Activated T-cell treated with anti-CD3 and anti-CD28 coated beads for 4 hours (primary cell): ENCODE measurements at regions not wholly inside any gene's neighbourhood (a gene's known extent, or its start where the extent isn't known, plus 50 kb on each side); places are given as distances from the start of the nearest gene placed in this dataset.

ENCODE experiments used
- DNase-seq: peaks from one replicate; pipeline ENCODE4 v3.0.0-alpha.2; 2020

- DNase-seq: no peak
Observed at GRCh38 chr2:136234261-136234660, 116.3 kb upstream of the CXCR4 start.

- DNase-seq: no peak
Observed at GRCh38 chr2:136233298-136233697, 115.3 kb upstream of the CXCR4 start.

GRCh38 chr2:136232456-136233172 lies 114.7 kb upstream of the CXCR4 start:
- no peak for DNase-seq

GRCh38 chr2:136230464-136230863 lies 112.5 kb upstream of the CXCR4 start:
- no peak for DNase-seq

- DNase-seq: no peak
Observed at GRCh38 chr2:136226903-136227302, 109.0 kb upstream of the CXCR4 start.

- no peak for DNase-seq
Observed at GRCh38 chr2:136225950-136226835, 108.2 kb upstream of the CXCR4 start.

GRCh38 chr2:136223274-136223673 lies 105.3 kb upstream of the CXCR4 start:
- no peak for DNase-seq

GRCh38 chr2:136222862-136223261 lies 104.9 kb upstream of the CXCR4 start:
- DNase-seq: no peak

- no peak for DNase-seq
Observed at GRCh38 chr2:136221026-136221425, 103.1 kb upstream of the CXCR4 start.

GRCh38 chr2:136219963-136220362 lies 102.0 kb upstream of the CXCR4 start:
- no peak for DNase-seq

- DNase-seq: no peak
Observed at GRCh38 chr2:136219341-136219740, 101.4 kb upstream of the CXCR4 start.

- DNase-seq: no peak
Observed at GRCh38 chr2:136217996-136218395, 100.0 kb upstream of the CXCR4 start.

- no peak for DNase-seq
Observed at GRCh38 chr2:136215908-136216472, 98.0 kb upstream of the CXCR4 start.

GRCh38 chr2:136215449-136215848 lies 97.5 kb upstream of the CXCR4 start:
- DNase-seq: no peak

GRCh38 chr2:136214307-136215200 lies 96.6 kb upstream of the CXCR4 start:
- no peak for DNase-seq

- DNase-seq: no peak
Observed at GRCh38 chr2:136213836-136214235, 95.9 kb upstream of the CXCR4 start.

- DNase-seq: no peak
Observed at GRCh38 chr2:136212426-136213378, 94.8 kb upstream of the CXCR4 start.

- DNase-seq: no peak
Observed at GRCh38 chr2:136211701-136212100, 93.8 kb upstream of the CXCR4 start.

- DNase-seq: no peak
Observed at GRCh38 chr2:136210822-136211221, 92.9 kb upstream of the CXCR4 start.

GRCh38 chr2:136210455-136210805 lies 92.5 kb upstream of the CXCR4 start:
- no peak for DNase-seq

- no peak for DNase-seq
Observed at GRCh38 chr2:136209561-136210454, 91.9 kb upstream of the CXCR4 start.
